ENCODE measurements at regions not wholly inside any gene's neighbourhood (a gene's known extent, or its start where the extent isn't known, plus 50 kb on each side); places are given as distances from the start of the nearest gene placed in this dataset.
A peak's percentile ranks its signal among the peaks of the same experiment; 100 is the strongest.

- DNase-seq = peak; percentile 48
- Histone ChIP-seq H3K9me3 (ENCODE audit: control insufficient read depth, insufficient read depth, low read length) (no peaks in the 10 kb centered on the region), H3K27ac (ENCODE audit: insufficient read depth, low read length) (peak overlapping the region; percentile 56), H3K9ac (ENCODE audit: low read depth, low read length) (no peak overlapping the region; the same call in 1 of the 2 replicates), H4K5ac (ENCODE audit: low read depth, low read length) (peak overlapping the region; percentile 27; the same call in 1 of the 2 replicates), H3K56ac (ENCODE audit: extremely low read depth, insufficient read depth, low read length) (no peak overlapping the region), H2BK120ac (ENCODE audit: low read depth, low read length) (peak overlapping the region; percentile 86), H4K20me1 (ENCODE audit: insufficient read depth, low read length) (no peaks in the 10 kb centered on the region), H3K23ac (ENCODE audit: low read depth, low read length) (peak overlapping the region; percentile 39; the same call in 1 of the 2 replicates), H4K91ac (ENCODE audit: insufficient read depth, low read depth, low read length) (peak overlapping the region; percentile 64), H3K4me3 (ENCODE audit: insufficient read depth, low read depth, low read length) (no peak overlapping the region), H3K4ac (ENCODE audit: low read depth, low read length) (peak overlapping the region; percentile 68), H3K4me1 (ENCODE audit: control insufficient read depth, insufficient read depth, low read length) (peaks cover 10% of the 10 kb centered on the region), H3K36me3 (ENCODE audit: control insufficient read depth, insufficient read depth, low read length) (no peaks in the 10 kb centered on the region), H2BK15ac (ENCODE audit: low read depth, low read length) (peak overlapping the region; percentile 69; the same call in 2 of the 3 replicates), H2BK20ac (ENCODE audit: low read depth, low read length) (peak overlapping the region; percentile 78; the same call in 1 of the 2 replicates), H2AK5ac (ENCODE audit: low read depth, low read length) (peak overlapping the region; percentile 69; the same call in 1 of the 2 replicates), H4K8ac (ENCODE audit: low read depth in 2 of 2, low read length in 2 of 2) (peak overlapping the region; percentile 72 to 86), H3K4me2 (ENCODE audit: low read depth, low read length) (peak overlapping the region; percentile 30), H3K14ac (replicated peaks; ENCODE audit: low read depth, low read length) (peak overlapping the region; percentile 62), H3K79me1 (ENCODE audit: low read depth in 1 of 2, low read length in 2 of 2) (no peaks in the 10 kb centered on the region), H3K9me1 (ENCODE audit: insufficient read depth, low read length) (peaks cover 15% of the 10 kb centered on the region), H2BK5ac (ENCODE audit: low read depth, low read length, poor library complexity, severe bottlenecking) (peak overlapping the region; percentile 75), H3K18ac (ENCODE audit: low read depth, low read length) (peak overlapping the region; percentile 69; the same call in 1 of the 2 replicates), H3K27me3 (ENCODE audit: control insufficient read depth, insufficient read depth, low read length) (no peaks in the 10 kb centered on the region), H2AK9ac (replicated peaks; ENCODE audit: low read depth, low read length, poor library complexity) (no peak overlapping the region), H2AFZ (replicated peaks; ENCODE audit: low read length, poor library complexity) (no peak overlapping the region)
- intact Hi-C loops (cut with micrococcal nuclease) (loop anchor here (10.0 kb wide), 1 partner anchor 383 kb away; the partner anchor contains the start of gene SEMA5A), dilution Hi-C loops (cut with HindIII; ENCODE audit: low sequenced_read_pairs, unreplicated experiment) (no loop called here), in situ Hi-C loops (cut with MboI; ENCODE audit: low sequenced_read_pairs) (no loop called here)
- ChIA-PET CTCF (interaction anchor here (1.3 kb wide), 1 partner anchor 10 kb away, joined by 3 read pairs; no protein-coding TSS in a partner anchor), POLR2A (ENCODE audit: unreplicated experiment) (no interaction called here)
- TF ChIP-seq BHLHE40 (IDR thresholded peaks at IDR 0.05; ENCODE audit: low read depth, low read length) (no peak), FOS (IDR thresholded peaks at IDR 0.05; ENCODE audit: low read depth, low read length) (0 out of 2 replicates have a peak, but pooled peaks have one; percentile 41)
- no TSS peak for BruUV-seq (replicated peaks)
- peak; percentile 41 for ATAC-seq (ENCODE audit: low read depth)
- 62% methylated on average over 4 of the region's 4 CpGs; no CpG with 5 or more reads in 1 of the 2 experiments for WGBS, 2 experiments (ENCODE audit: extremely low coverage in 2 of 2, insufficient read length in 1 of 2)
Measured at GRCh38 chr5:9927521-9927997, 297.4 kb upstream of the TAS2R1 start.

All from IMR-90 (cell line).